ENCODE measurements at regions not wholly inside any gene's neighbourhood (a gene's known extent, or its start where the extent isn't known, plus 50 kb on each side); places are given as distances from the start of the nearest gene placed in this dataset.

- no peaks in the 10 kb centered on the region for H3K36me3 ChIP-seq (replicated peaks in 1 of 2; ENCODE audit: insufficient read depth in 1 of 2, low read depth in 2 of 2)
- TF ChIP-seq, protein P1, sequence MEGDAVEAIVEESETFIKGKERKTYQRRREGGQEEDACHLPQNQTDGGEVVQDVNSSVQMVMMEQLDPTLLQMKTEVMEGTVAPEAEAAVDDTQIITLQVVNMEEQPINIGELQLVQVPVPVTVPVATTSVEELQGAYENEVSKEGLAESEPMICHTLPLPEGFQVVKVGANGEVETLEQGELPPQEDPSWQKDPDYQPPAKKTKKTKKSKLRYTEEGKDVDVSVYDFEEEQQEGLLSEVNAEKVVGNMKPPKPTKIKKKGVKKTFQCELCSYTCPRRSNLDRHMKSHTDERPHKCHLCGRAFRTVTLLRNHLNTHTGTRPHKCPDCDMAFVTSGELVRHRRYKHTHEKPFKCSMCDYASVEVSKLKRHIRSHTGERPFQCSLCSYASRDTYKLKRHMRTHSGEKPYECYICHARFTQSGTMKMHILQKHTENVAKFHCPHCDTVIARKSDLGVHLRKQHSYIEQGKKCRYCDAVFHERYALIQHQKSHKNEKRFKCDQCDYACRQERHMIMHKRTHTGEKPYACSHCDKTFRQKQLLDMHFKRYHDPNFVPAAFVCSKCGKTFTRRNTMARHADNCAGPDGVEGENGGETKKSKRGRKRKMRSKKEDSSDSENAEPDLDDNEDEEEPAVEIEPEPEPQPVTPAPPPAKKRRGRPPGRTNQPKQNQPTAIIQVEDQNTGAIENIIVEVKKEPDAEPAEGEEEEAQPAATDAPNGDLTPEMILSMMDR (IDR thresholded peaks at IDR 0.05), result no peak
- no peak for TF ChIP-seq POLR2A (IDR thresholded peaks at IDR 0.05)
- ATAC-seq (no peak), DNase-seq (no peak)
- no peaks in the 10 kb centered on the region for H3K4me1 ChIP-seq
- no peaks in the 10 kb centered on the region for H3K9me3 ChIP-seq
- H3K27ac ChIP-seq, result no peak overlapping the region
- H3K27me3 ChIP-seq, result no peaks in the 10 kb centered on the region
- no peak overlapping the region for H3K4me3 ChIP-seq
- WGBS, 2 donors, result 54 to 62% methylated on average over 6 of the region's 6 CpGs
- intact Hi-C loops (cut with DNase I), result no loop called here
These were observed 317.1 kb downstream of the ARRDC4 start for GRCh38 chr15:98277602-98278001.

DNA sequence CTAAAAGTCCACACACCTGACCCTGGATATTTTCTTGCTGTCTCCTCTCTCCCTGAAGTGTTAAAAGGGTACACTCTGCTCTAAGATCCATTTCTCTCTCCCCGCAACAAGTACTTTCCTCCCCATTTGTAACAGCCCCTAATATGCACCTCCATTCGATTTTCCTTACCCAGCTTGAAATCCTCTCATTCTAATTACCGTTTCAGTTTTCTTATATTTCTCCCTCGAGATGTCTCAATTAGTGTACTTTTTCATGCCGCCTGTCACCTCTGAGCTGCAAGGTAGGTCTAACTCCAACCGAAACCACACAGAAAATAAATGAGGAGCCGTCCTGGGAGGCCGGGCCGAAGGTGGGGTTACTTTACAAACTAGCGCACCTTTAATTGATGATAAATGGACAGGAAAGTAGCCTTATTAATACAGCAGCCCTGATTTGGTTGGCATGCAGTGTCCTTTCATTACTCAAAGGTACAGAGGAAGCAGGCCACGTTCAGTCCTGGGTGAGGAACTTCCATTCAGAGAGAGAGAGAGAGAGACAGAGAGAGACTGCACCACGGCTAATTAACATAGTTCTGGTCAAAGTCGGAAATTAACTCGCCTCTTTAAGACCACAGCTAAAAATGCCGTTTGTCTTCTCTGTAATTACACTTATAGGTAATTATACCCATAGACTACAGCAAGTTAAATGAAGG lies 319.9 kb downstream of the ARRDC4 start:
- Histone ChIP-seq H3K4me1 (no peaks in the 10 kb centered on the region), H3K4me3 (no peak overlapping the region), H3K27me3 (no peaks in the 10 kb centered on the region), H3K27ac (no peak overlapping the region), H3K36me3 (replicated peaks in 1 of 2; ENCODE audit: insufficient read depth in 1 of 2, low read depth in 2 of 2) (no peaks in the 10 kb centered on the region), H3K9me3 (no peaks in the 10 kb centered on the region)
- 48 to 51% methylated on average over 15 of the region's 15 CpGs for WGBS, 2 donors
- ATAC-seq (no peak), DNase-seq (no peak)
- TF ChIP-seq, protein P1 (IDR thresholded peaks at IDR 0.05), result no peak
- TF ChIP-seq POLR2A (IDR thresholded peaks at IDR 0.05), result no peak
- intact Hi-C loops (cut with DNase I), result no loop called here

DNA sequence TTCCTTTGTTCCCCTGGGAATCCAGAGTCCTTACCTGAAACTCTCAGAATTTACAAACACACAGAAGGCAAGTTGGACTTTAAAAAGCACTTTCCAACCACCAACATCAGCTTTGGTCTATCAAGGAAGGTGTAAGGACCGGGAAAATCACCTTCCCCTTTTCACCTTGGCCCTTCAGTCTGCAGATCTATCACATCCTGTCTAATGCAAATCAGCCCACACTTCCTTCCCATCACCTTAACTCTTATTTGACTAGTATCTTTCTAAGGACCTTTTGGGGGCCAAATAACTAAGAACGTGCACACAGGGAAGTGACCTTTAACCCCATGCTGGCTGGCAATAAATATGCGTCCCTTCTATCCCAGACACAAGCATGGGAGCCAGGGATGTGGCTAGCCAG lies 320.6 kb downstream of the ARRDC4 start:
- H3K27ac ChIP-seq, result no peak overlapping the region
- H3K9me3 ChIP-seq, result no peaks in the 10 kb centered on the region
- no peaks in the 10 kb centered on the region for H3K27me3 ChIP-seq
- TF ChIP-seq, protein P1 (IDR thresholded peaks at IDR 0.05), result no peak
- TF ChIP-seq POLR2A (IDR thresholded peaks at IDR 0.05), result no peak
- intact Hi-C loops (cut with DNase I), result no loop called here
- DNase-seq (no peak), ATAC-seq (no peak)
- 21 to 31% methylated on average over 3 of the region's 3 CpGs for WGBS, 2 donors
- no peak overlapping the region for H3K4me3 ChIP-seq
- no peaks in the 10 kb centered on the region for H3K4me1 ChIP-seq
- H3K36me3 ChIP-seq (replicated peaks in 1 of 2; ENCODE audit: insufficient read depth in 1 of 2, low read depth in 2 of 2), result no peaks in the 10 kb centered on the region

- no peak overlapping the region for H3K4me3 ChIP-seq
- WGBS, 2 donors, result 21 to 26% methylated on average over 5 of the region's 5 CpGs
- H3K4me1 ChIP-seq, result no peaks in the 10 kb centered on the region
- ATAC-seq, result no peak
- no peak for DNase-seq
- H3K27me3 ChIP-seq, result no peaks in the 10 kb centered on the region
- H3K27ac ChIP-seq, result no peak overlapping the region
- H3K9me3 ChIP-seq, result no peaks in the 10 kb centered on the region
- H3K36me3 ChIP-seq (replicated peaks in 1 of 2; ENCODE audit: insufficient read depth in 1 of 2, low read depth in 2 of 2), result no peaks in the 10 kb centered on the region
- TF ChIP-seq, protein P1 (IDR thresholded peaks at IDR 0.05), result no peak
- TF ChIP-seq POLR2A (IDR thresholded peaks at IDR 0.05), result no peak
- intact Hi-C loops (cut with DNase I), result no loop called here
These were observed 322.3 kb downstream of the ARRDC4 start for GRCh38 chr15:98282656-98283332.

GRCh38 chr15:98286200-98286599 lies 325.7 kb downstream of the ARRDC4 start:
- no peak for TF ChIP-seq POLR2A (IDR thresholded peaks at IDR 0.05)
- TF ChIP-seq, protein P1 (IDR thresholded peaks at IDR 0.05), result no peak
- H3K27ac ChIP-seq, result no peak overlapping the region
- DNase-seq (no peak), ATAC-seq (no peak)
- no peak overlapping the region for H3K4me3 ChIP-seq
- WGBS, 2 donors, result 49 to 78% methylated on average over 4 to 5 of the region's 5 CpGs
- H3K9me3 ChIP-seq, result no peaks in the 10 kb centered on the region
- no peaks in the 10 kb centered on the region for H3K27me3 ChIP-seq
- no peaks in the 10 kb centered on the region for H3K36me3 ChIP-seq (replicated peaks in 1 of 2; ENCODE audit: insufficient read depth in 1 of 2, low read depth in 2 of 2)
- no peaks in the 10 kb centered on the region for H3K4me1 ChIP-seq
- intact Hi-C loops (cut with DNase I), result no loop called here
